PC-9 (cell line): ENCODE measurements at regions not wholly inside any gene's neighbourhood (a gene's known extent, or its start where the extent isn't known, plus 50 kb on each side); places are given as distances from the start of the nearest gene placed in this dataset.

Experiments
- EZH2 ChIP-seq: fragments of 200-600 bp; sonication (generic); IDR thresholded peaks from 2 replicates; pipeline ENCODE4 v1.8.0; 2017; ENCODE audit warnings: antibody characterized with exemption, low read depth
- TF ChIP-seq, protein P1 (sequence below): fragments of 200-600 bp; sonication (generic); conservative IDR thresholded peaks from 2 replicates; pipeline ENCODE4 v1.6.1; 2017; ENCODE audit warnings: mixed run types, antibody characterized with exemption, mild to moderate bottlenecking, moderate library complexity

DNA sequence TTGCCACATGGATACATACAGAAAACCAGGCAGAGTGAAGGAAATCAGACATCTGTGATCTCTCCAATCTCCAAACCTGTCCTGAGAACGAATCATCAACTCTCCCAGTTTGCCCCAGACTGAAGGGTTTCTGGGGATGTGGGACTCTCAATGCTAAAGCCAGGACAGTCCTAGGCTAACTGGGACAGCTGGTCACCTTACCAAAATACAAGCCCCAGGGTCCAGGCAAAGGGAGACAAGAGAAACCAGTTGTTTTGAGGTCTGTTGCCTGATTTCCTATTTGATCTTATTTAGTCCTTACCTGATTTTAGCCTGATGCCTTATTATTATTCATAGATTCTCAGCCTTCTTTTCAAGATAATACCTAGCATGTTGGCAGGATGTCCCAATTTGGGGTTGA is 51.7 kb upstream of the TAC4 start:
- no peak for TF ChIP-seq EZH2
- TF ChIP-seq, protein P1, sequence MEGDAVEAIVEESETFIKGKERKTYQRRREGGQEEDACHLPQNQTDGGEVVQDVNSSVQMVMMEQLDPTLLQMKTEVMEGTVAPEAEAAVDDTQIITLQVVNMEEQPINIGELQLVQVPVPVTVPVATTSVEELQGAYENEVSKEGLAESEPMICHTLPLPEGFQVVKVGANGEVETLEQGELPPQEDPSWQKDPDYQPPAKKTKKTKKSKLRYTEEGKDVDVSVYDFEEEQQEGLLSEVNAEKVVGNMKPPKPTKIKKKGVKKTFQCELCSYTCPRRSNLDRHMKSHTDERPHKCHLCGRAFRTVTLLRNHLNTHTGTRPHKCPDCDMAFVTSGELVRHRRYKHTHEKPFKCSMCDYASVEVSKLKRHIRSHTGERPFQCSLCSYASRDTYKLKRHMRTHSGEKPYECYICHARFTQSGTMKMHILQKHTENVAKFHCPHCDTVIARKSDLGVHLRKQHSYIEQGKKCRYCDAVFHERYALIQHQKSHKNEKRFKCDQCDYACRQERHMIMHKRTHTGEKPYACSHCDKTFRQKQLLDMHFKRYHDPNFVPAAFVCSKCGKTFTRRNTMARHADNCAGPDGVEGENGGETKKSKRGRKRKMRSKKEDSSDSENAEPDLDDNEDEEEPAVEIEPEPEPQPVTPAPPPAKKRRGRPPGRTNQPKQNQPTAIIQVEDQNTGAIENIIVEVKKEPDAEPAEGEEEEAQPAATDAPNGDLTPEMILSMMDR = no peak
